Activated naive CD4-positive, alpha-beta T cell treated with anti-CD3 and anti-CD28 coated beads, Interleukin-2, amount 50 U/mL, for 24 hours (primary cell): ENCODE measurements at regions not wholly inside any gene's neighbourhood (a gene's known extent, or its start where the extent isn't known, plus 50 kb on each side); places are given as distances from the start of the nearest gene placed in this dataset.
A peak's percentile ranks its signal among the peaks of the same experiment; 100 is the strongest.
"Not testable (repeated sequence)": the region's sequence is repeated elsewhere in the genome, so short reads cannot be mapped to it uniquely, and the experiment has no call there.

ENCODE experiments used
- H3K27ac Mint-ChIP-seq: one replicate; pipeline ENCODE4 v1.8.0; 2021; ENCODE audit warnings: mild to moderate bottlenecking, mixed read lengths
- H3K27me3 Mint-ChIP-seq: one replicate; pipeline ENCODE4 v1.8.0; 2021; ENCODE audit warnings: mixed read lengths
- H3K36me3 Mint-ChIP-seq: one replicate; pipeline ENCODE4 v1.8.0; 2021; ENCODE audit warnings: mixed read lengths
- H3K4me1 Mint-ChIP-seq: one replicate; pipeline ENCODE4 v1.8.0; 2021; ENCODE audit warnings: mixed read lengths
- H3K4me3 Mint-ChIP-seq: one replicate; pipeline ENCODE4 v1.8.0; 2021; ENCODE audit warnings: mild to moderate bottlenecking, mixed read lengths
- H3K9me3 Mint-ChIP-seq: one replicate; pipeline ENCODE4 v1.8.0; 2021; ENCODE audit warnings: mixed read lengths

DNA sequence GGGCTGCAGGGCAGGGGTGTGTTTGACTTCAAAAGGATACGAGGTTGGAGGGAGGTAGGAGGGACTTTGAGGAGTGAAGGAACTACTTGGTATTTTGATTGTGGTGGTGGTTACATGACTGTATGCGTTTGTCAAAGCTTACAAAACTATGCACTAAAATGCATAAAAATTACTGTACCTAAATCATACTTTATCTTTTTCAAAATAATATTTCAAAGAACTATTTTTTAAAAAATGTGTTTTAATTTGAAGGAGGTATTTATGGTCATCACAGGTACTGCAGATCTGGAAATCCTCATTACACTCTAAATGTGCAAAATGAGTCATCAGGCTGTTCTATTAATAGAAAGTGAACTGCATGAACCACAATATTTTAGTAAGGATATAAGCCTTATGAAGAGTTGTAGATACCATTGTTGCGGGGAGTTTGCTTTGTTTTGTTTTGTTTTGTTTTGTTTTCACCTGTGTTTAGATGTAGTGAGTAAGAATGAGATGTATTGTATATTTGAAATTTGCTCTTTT, 116.9 kb downstream of the ARRDC3 start:
- H3K4me3 Mint-ChIP-seq = peak overlapping the region; percentile 2
- H3K9me3 Mint-ChIP-seq = no peaks in the 10 kb centered on the region
- no peak overlapping the region for H3K27ac Mint-ChIP-seq
- H3K4me1 Mint-ChIP-seq = peaks cover 21% of the 10 kb centered on the region
- no peaks in the 10 kb centered on the region for H3K27me3 Mint-ChIP-seq
- no peaks in the 10 kb centered on the region for H3K36me3 Mint-ChIP-seq

DNA sequence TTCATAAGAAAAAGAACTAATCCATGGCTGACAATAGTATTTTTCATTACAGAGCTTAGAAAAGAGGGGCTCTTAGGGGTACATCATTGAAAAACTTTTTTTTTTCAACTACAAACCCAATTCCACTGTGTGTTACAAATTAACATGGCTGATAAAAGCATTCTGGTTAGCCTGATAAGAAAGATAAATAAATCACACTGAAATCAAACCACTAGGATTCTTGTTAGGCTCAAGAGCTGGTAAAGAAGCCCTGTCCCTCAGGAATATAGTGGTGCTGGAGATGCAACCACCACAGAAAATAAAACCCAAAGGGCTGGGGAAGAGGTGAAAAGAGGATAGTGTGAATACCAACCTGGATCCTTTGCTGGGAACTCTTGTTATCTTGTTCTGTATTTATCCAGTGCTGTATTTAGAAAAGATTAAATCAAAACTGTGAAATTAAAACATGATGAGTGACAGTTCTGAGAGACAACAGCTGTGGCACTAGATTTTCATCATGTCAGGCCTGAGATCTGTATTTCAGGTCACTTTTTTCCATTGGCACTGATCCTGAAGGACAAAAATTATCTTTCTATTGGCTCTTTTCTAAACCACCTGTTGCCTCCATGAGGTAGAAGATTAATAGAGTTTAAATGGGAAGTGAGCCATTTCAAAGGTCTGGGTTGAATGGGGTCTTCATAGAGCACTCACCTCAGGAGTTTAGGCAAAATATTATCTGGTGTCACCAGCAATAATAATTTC, 118.6 kb downstream of the ARRDC3 start:
- Mint-ChIP-seq H3K27me3 (no peaks in the 10 kb centered on the region), H3K36me3 (no peaks in the 10 kb centered on the region), H3K9me3 (no peaks in the 10 kb centered on the region), H3K4me3 (no peak overlapping the region), H3K4me1 (peaks cover 21% of the 10 kb centered on the region), H3K27ac (no peak overlapping the region)

DNA sequence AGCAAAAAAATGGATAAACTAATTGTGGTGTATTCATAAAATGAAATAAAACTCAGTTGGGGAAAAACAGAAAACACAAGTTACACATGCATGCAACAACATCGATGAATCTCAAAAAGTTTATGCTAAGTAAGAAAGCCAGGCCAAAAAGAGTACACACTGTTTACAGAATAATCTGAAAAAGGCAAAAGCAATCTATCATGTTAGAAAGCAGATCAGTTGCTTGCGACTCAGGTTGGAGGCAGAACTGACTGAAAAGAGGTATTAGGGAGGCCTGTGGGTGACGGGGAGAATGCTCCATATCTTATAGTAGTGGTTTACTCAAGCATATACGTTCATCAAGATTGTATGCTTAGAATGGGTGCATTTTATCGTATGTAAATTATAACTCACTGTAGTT, 119.2 kb downstream of the ARRDC3 start:
- H3K9me3 Mint-ChIP-seq = no peaks in the 10 kb centered on the region
- H3K27ac Mint-ChIP-seq = no peak overlapping the region
- H3K4me3 Mint-ChIP-seq = no peak overlapping the region
- peaks cover 15% of the 10 kb centered on the region for H3K4me1 Mint-ChIP-seq
- no peaks in the 10 kb centered on the region for H3K36me3 Mint-ChIP-seq
- no peaks in the 10 kb centered on the region for H3K27me3 Mint-ChIP-seq

DNA sequence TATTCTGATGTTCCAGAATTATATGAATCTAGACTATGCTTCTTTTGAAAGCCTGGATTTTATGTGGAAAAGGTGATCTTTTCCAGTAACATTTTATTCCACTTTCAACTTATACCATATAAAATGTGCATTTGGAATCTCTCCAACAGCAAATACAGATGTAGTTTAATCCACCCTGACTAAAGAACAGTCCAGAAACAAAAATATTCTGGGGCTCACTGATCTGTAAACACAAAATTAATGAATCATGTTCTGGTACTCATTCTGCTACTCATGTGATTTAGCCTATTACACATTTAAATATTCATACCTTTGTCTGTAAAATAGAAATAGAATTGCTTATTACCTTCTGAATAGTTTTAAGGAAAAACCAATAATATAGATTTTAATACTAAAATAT, 125.8 kb downstream of the ARRDC3 start:
- no peaks in the 10 kb centered on the region for H3K27me3 Mint-ChIP-seq
- H3K36me3 Mint-ChIP-seq = no peaks in the 10 kb centered on the region
- H3K9me3 Mint-ChIP-seq = no peaks in the 10 kb centered on the region
- H3K4me3 Mint-ChIP-seq = no peak overlapping the region
- no peak overlapping the region for H3K27ac Mint-ChIP-seq
- H3K4me1 Mint-ChIP-seq = no peaks in the 10 kb centered on the region

DNA sequence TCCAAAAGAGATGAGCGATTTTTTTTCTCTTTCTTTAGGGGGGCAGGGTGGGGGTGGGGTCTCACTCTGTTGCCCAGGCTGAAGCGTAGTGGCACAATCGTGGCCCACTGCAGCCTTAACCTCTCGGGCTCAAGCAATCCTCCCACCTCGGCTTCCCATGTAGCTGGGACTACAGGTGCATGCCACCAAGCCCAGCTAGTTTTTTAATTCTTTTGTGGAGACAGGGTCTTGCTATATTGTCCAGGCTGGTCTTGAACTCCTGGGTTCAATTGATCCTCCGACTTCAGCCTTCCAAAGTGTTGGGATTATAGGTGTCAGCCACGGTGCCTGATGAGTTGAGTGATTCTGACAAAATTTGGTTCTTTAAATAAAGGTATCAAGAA, 127.0 kb downstream of the ARRDC3 start:
- Mint-ChIP-seq H3K36me3 (no peaks in the 10 kb centered on the region), H3K4me3 (no peak overlapping the region), H3K27ac (no peak overlapping the region), H3K4me1 (no peaks in the 10 kb centered on the region), H3K27me3 (no peaks in the 10 kb centered on the region), H3K9me3 (no peaks in the 10 kb centered on the region)

DNA sequence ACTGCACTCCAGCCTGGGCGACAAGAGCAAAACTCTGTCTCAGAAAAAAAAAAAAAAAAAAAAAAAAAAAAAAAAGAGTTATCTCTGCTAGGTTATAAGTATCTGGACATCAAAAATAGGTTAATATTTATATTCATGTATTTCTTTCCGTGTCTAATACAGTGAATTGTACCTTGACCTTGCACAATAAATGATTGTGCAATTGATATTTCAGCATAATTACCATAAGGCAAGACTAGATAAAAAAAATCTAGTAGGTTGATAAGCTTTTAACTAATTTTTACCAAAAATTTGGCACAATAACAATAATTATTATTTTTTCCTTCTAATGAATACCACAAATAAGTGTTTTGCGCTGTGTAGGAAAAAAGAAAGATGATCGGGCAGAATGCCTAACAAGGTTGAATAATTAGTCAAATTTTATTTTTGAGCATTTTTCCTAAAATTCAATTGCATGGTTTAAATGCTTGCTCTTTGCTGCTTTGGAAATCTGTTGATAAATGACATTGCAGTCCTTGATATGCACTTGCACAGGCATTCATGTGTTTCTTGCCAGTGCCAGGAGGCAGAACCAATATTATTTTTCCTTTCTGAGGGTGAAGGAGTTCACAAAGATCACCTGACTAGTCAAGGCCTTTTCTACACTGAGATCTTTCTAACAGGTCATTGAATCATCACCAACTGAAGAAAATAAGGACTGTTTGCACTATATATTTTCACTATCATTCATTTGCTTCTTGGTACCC, 127.5 kb downstream of the ARRDC3 start:
- Mint-ChIP-seq H3K27ac (no peak overlapping the region), H3K4me3 (no peak overlapping the region), H3K36me3 (no peaks in the 10 kb centered on the region), H3K4me1 (no peaks in the 10 kb centered on the region), H3K9me3 (no peaks in the 10 kb centered on the region), H3K27me3 (no peaks in the 10 kb centered on the region)

DNA sequence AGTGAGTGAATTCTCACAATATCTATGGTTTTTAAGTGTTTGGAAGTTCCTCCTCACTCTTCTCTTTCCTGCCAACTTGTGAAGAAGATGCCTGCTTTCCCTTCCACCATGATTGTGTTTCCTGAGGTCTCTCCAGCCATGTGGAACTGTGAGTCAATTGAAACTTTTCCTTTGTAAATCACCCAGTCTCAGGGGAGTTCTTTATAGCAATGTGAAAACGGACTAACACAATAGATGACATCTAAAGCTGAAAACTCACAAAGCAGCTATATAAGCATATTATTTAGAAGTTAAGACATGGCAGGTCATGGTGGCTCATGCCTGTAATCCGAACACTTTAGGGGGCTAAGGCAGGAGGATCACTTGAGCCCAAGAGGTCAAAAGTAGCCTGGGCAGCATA, 130.2 kb downstream of the ARRDC3 start:
- Mint-ChIP-seq H3K36me3 (peaks cover 2% of the 10 kb centered on the region), H3K27ac (no peak overlapping the region), H3K9me3 (no peaks in the 10 kb centered on the region), H3K4me3 (no peak overlapping the region), H3K27me3 (no peaks in the 10 kb centered on the region), H3K4me1 (no peaks in the 10 kb centered on the region)

DNA sequence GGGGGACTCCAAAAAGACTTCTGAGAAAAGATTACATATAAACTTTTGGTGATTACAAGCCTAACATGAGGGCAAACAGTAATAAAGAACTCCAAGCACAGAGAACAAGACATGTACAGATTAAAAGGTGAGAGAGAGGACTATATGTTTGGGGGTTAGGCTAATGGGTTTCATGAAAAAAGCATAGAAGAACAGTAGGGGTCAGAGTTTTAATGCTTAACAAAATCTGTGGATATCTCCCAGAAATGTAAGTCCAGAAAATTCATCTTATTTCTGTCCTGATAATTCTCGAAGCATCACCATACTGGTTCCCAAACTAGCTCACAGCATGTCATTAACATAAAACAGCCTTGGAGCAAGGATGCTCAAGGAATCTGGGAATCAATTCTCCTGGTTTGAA, 137.2 kb downstream of the ARRDC3 start:
- Mint-ChIP-seq H3K27ac (no peak overlapping the region), H3K4me1 (no peaks in the 10 kb centered on the region)

DNA sequence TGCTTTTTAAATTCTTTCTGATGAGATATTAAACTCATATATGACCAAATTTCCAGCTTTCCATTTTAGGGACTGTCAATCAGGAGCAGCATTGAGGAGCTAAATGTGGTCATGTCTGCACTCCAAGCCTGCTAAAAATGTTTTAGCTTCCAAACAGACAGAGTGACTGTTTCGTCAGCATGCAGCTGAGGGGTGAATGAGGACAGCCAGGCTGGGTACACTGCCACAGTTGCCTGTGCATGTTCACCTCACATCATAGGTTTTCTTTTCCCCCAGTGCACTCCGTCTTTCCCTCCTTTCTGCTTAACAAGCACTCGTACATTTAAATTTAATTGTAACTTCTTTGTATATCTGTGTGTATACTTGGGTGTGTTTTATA, 138.1 kb downstream of the ARRDC3 start:
- Mint-ChIP-seq H3K4me3 (no peak overlapping the region), H3K36me3 (peaks cover 7% of the 10 kb centered on the region), H3K27ac (no peak overlapping the region), H3K27me3 (no peaks in the 10 kb centered on the region), H3K9me3 (peaks cover 9% of the 10 kb centered on the region), H3K4me1 (no peaks in the 10 kb centered on the region)

More for the DNA sequence above, 137.2 kb downstream of the ARRDC3 start:
- Mint-ChIP-seq H3K27me3 (no peaks in the 10 kb centered on the region), H3K9me3 (peaks cover 9% of the 10 kb centered on the region), H3K4me3 (no peak overlapping the region), H3K36me3 (peaks cover 7% of the 10 kb centered on the region)

DNA sequence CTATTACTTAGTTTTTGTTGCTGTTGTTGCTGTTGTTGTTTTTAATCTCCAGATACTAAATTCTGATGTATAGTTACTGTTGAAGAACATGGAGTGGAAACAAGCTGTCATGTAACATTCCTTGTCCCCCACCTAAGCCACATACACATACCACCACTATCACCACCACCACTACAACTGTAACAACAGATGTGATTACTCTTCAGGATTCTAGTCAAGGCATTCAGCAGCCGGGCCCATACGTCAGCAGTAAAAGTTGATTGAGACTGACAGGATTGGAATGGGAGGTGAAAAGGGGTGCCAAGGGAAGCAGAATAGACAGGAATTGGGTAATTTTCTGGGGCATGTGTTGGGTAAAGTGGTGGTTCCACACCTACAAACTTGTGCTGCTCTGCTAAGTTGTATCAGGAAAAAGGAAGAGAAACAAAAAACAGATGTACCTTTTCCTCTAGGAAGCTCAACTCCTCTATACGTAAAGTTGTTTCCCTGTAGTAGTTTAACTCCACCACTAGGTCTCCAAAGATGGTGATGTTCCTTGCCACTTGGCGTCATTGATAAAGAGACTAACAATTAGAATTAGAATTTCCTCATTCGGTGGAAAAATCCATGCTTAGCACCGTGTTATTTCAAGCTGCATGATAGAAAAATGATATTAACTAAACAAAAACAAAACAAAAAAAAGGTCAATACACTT, 138.6 kb downstream of the ARRDC3 start:
- H3K27me3 Mint-ChIP-seq = no peaks in the 10 kb centered on the region
- peaks cover 7% of the 10 kb centered on the region for H3K36me3 Mint-ChIP-seq
- no peak overlapping the region for H3K27ac Mint-ChIP-seq
- no peak overlapping the region for H3K4me3 Mint-ChIP-seq
- H3K9me3 Mint-ChIP-seq = peaks cover 9% of the 10 kb centered on the region
- no peaks in the 10 kb centered on the region for H3K4me1 Mint-ChIP-seq

DNA sequence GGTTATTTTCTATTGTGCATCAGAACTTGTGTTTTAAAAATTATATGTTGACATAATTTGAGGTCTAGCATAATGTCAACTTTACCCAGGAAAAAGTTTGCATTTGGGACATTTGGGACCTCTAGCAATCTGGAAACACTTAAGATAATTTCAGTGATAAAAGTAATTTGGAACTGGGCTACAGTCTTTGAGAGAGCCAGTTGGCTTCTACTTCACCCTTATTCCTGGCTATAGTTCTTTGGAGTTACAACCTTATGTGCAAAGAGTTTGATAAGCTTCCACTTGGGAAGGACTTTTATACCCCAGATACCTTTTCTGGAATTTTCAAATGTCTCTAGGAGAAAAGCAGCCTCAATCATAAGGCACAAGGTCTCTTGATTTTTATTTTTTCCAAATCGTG, 139.3 kb downstream of the ARRDC3 start:
- Mint-ChIP-seq H3K4me1 (no peaks in the 10 kb centered on the region), H3K36me3 (peaks cover 5% of the 10 kb centered on the region), H3K27ac (no peak overlapping the region)

DNA sequence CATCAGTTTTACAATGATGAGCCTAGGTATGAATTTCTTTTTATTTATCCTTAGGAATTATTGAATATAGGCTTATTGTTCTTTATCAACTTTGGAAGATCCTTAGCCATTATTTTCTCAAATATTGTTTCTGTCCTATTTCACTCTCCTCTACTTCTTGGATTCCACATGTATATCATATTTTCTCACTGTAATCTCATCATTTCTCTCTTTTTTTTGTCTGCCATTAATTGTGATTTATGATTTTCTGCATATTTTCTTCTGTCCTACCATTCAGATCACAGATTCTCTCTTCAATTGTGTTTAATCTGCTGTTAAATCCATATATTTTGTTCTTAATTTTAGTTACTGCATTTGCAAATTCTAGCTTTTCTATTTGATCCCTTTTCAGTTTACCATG, 139.8 kb downstream of the ARRDC3 start:
- Mint-ChIP-seq H3K9me3 (peaks cover 9% of the 10 kb centered on the region), H3K4me1 (no peaks in the 10 kb centered on the region)

More for the DNA sequence above, 139.3 kb downstream of the ARRDC3 start:
- Mint-ChIP-seq H3K4me3 (no peak overlapping the region), H3K9me3 (peaks cover 9% of the 10 kb centered on the region), H3K27me3 (no peaks in the 10 kb centered on the region)

DNA sequence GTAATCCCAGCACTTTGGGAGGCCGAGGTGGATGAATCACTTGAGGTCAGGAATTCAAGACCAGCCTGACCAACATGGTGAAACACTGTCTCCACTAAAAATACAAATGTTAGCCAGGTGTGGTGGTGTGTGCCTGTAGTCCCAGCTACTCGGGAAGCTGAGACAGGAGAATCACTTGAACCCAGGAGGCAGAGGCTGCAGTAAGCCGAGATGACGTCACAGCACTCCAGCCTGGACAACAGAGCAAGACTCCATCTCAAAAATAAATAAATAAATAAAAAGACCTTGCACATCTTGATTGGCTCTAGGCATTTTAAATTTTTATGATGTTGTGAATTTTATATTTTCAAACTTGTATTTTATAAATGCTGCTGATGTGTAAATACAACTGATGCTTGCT, 141.7 kb downstream of the ARRDC3 start:
- H3K27ac Mint-ChIP-seq, H3K36me3 Mint-ChIP-seq, H3K27me3 Mint-ChIP-seq, H3K9me3 Mint-ChIP-seq, H3K4me1 Mint-ChIP-seq, H3K4me3 Mint-ChIP-seq: not testable (repeated sequence)

More for the DNA sequence above, 139.8 kb downstream of the ARRDC3 start:
- Mint-ChIP-seq H3K27me3 (no peaks in the 10 kb centered on the region), H3K4me3 (no peak overlapping the region), H3K36me3 (peaks cover 5% of the 10 kb centered on the region), H3K27ac (no peak overlapping the region)

DNA sequence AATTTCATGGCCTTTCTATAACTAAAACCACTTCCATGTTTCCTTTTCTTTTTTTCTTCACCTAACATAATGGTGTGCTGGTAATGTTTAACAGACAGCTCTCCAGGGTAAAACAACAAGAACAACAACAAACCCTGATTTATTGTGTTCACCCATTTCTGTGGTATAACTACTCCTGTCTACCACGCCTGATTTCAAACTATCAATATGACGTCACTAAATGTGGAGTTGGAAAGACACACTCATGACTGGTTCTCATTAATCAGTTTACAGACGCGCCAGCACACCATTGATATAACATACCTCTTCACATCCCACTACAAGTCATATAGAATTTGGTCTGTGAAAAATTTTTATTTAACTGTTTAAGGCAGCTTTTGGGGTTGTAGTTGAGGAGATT, 142.9 kb downstream of the ARRDC3 start:
- H3K27ac Mint-ChIP-seq = no peak overlapping the region
- H3K27me3 Mint-ChIP-seq = no peaks in the 10 kb centered on the region
- no peaks in the 10 kb centered on the region for H3K4me1 Mint-ChIP-seq
- H3K4me3 Mint-ChIP-seq = no peak overlapping the region
- H3K9me3 Mint-ChIP-seq = peaks cover 9% of the 10 kb centered on the region
- H3K36me3 Mint-ChIP-seq = peaks cover 5% of the 10 kb centered on the region

DNA sequence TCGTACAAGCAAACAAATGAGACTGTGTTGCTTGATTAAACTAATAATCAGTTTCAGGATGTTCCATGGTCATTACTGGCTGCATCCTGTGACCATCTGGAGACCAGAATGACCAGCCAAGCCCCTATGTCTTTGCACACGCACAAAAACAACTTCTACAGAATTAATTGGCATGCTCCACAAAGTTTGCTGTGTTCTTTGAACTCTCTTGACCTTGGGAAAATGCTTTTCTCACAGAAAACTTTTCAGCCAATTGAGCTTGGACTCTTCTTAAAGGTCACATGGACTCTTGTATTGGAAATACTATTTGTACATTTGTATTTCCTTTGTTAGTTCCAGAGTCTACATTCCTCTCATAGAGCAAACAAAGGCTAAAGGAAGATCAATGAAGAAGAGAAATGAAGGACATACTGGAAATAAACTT, 147.8 kb downstream of the ARRDC3 start:
- H3K4me1 Mint-ChIP-seq = no peaks in the 10 kb centered on the region
- no peak overlapping the region for H3K27ac Mint-ChIP-seq
- no peaks in the 10 kb centered on the region for H3K36me3 Mint-ChIP-seq
- H3K27me3 Mint-ChIP-seq = no peaks in the 10 kb centered on the region
- no peaks in the 10 kb centered on the region for H3K9me3 Mint-ChIP-seq
- H3K4me3 Mint-ChIP-seq = no peak overlapping the region

DNA sequence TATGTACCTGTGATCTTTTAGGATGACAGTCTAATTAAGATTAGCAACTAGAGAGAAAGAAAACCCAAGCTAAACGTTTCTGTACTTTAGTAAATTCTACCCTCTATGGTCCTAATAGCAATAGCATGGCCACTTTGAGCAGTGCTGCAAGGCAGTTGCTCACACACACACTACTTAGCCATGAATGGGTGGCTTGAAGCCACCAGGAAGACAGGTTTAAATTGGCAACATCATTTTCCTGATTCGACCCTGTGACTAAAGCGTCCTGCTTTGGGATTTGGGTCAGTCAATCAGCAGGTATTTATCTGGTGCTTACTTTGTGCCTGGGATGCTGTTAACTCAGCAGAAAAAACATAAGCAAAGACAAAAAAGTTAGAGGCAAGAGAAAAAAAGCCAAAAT, 150.6 kb downstream of the ARRDC3 start:
- Mint-ChIP-seq H3K27ac (no peak overlapping the region), H3K4me3 (no peak overlapping the region), H3K9me3 (peaks cover 10% of the 10 kb centered on the region), H3K27me3 (no peaks in the 10 kb centered on the region), H3K36me3 (peaks cover 7% of the 10 kb centered on the region), H3K4me1 (no peaks in the 10 kb centered on the region)
